OCI-LY1 (cell line): ENCODE measurements at regions not wholly inside any gene's neighbourhood (a gene's known extent, or its start where the extent isn't known, plus 50 kb on each side); places are given as distances from the start of the nearest gene placed in this dataset.

Source experiments
- H2AFZ ChIP-seq: fragments of 200-600 bp; sonication (generic), shearing (Covaris generic); 2 replicates; pipeline ENCODE4 v1.6.0; 2014; ENCODE audit warnings: antibody characterized with exemption, mild to moderate bottlenecking, low read length
- H3F3A ChIP-seq: fragments of 200-600 bp; sonication (generic), shearing (Covaris generic); 2 replicates; pipeline ENCODE4 v1.6.0; 2014; ENCODE audit warnings: mild to moderate bottlenecking, antibody characterized with exemption, low read length, moderate library complexity; ENCODE audit not compliant: insufficient read depth
- H3K27ac ChIP-seq: fragments of 200-600 bp; sonication (generic); 2 replicates; pipeline ENCODE4 v1.5.1; 2014; ENCODE audit warnings: low read length, mixed run types, mild to moderate bottlenecking, low read depth; ENCODE audit not compliant: poor library complexity, severe bottlenecking
- H3K27me3 ChIP-seq: fragments of 200-600 bp; sonication (generic); 2 replicates; pipeline ENCODE4 v1.6.0; 2014; ENCODE audit warnings: antibody characterized with exemption, mild to moderate bottlenecking, low read length, moderate library complexity; ENCODE audit not compliant: insufficient read depth
- H3K36me3 ChIP-seq: fragments of 200-600 bp; sonication (generic); 2 replicates; pipeline ENCODE4 v1.6.1; 2014; ENCODE audit warnings: mild to moderate bottlenecking, antibody characterized with exemption, low read length, moderate library complexity, mixed read lengths; ENCODE audit not compliant: insufficient read depth
- H3K4me1 ChIP-seq: fragments of 200-600 bp; sonication (generic); 2 replicates; pipeline ENCODE4 v1.5.1; 2014; ENCODE audit warnings: mild to moderate bottlenecking, low read length, moderate library complexity; ENCODE audit not compliant: insufficient read depth, severe bottlenecking
- H3K4me2 ChIP-seq: fragments of 200-600 bp; sonication (generic), shearing (Covaris generic); 2 replicates; pipeline ENCODE4 v1.6.1; 2014; ENCODE audit warnings: low read length
- H3K4me3 ChIP-seq: fragments of 200-600 bp; sonication (generic); 2 replicates; pipeline ENCODE4 v1.5.1; 2014; ENCODE audit warnings: low read length, low read depth, mild to moderate bottlenecking, mixed read lengths; ENCODE audit not compliant: poor library complexity, severe bottlenecking
- H3K79me2 ChIP-seq: fragments of 200-600 bp; shearing (Covaris generic); 2 replicates; pipeline ENCODE4 v1.6.1; 2016; ENCODE audit warnings: mixed run types, low read length, mixed read lengths; ENCODE audit not compliant: insufficient read depth
- H3K9ac ChIP-seq: fragments of 200-600 bp; sonication (generic), shearing (Covaris generic); 2 replicates; pipeline ENCODE4 v1.6.1; 2014; ENCODE audit warnings: mild to moderate bottlenecking, low read length, mixed read lengths
- H3K9me2 ChIP-seq: fragments of 200-600 bp; sonication (generic), shearing (Covaris generic); 2 replicates; pipeline ENCODE4 v1.6.1; 2014; ENCODE audit warnings: low read depth, mild to moderate bottlenecking, low read length, mixed read lengths
- H3K9me3 ChIP-seq: fragments of 200-600 bp; shearing (Covaris generic); 2 replicates; pipeline ENCODE4 v1.6.1; 2014; ENCODE audit warnings: low read length, mixed read lengths
- H4K20me1 ChIP-seq: fragments of 200-600 bp; sonication (generic), shearing (Covaris generic); 2 replicates; pipeline ENCODE4 v1.6.0; 2016; ENCODE audit warnings: mild to moderate bottlenecking, low read length; ENCODE audit not compliant: insufficient read depth
- CTCF ChIP-seq: fragments of 200-600 bp; sonication (generic), shearing (Covaris generic); IDR thresholded peaks from 2 replicates; pipeline ENCODE4 v1.5.1; 2017; ENCODE audit warnings: mild to moderate bottlenecking, antibody characterized with exemption, low read length, moderate library complexity, mixed read lengths
- EZH2 ChIP-seq: fragments of 200-600 bp; sonication (generic), shearing (Covaris generic); IDR thresholded peaks from 2 replicates; pipeline ENCODE4 v1.8.0; 2017; ENCODE audit warnings: borderline replicate concordance, mixed run types, mild to moderate bottlenecking, antibody characterized with exemption, low read length, moderate library complexity, mixed read lengths

DNA sequence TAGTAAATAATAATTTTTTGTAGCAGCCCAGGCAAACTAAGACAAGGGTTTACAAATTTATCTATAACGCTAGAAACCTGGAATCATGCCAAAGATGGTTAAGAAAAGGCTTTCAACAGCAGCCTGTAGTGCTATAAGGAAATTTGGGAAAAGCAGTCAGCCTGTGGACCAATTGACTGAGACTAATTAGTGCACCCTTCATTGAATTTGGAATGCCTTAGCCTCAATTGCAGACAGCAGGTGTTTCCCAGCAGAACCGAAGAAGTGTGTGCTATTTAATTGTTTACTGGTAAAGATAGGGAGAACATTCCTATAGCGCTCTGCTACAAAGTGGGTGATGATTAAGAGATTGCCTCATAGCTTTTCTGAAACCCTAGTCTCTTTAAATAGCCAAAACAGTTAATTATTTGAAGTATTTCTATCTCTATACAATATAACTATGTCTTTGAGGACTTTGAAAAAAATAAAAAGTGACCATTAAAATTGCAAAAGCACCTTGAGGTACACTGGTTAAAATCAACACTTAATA, 1884.3 kb upstream of the PCDH20 start:
- no peaks in the 10 kb centered on the region for H3K4me1 ChIP-seq
- no peaks in the 10 kb centered on the region for H3F3A ChIP-seq
- no peaks in the 10 kb centered on the region for H4K20me1 ChIP-seq
- no peak overlapping the region for H3K9ac ChIP-seq
- H3K27me3 ChIP-seq: no peaks in the 10 kb centered on the region
- H3K4me3 ChIP-seq: no peak overlapping the region
- no peaks in the 10 kb centered on the region for H3K36me3 ChIP-seq
- no peaks in the 10 kb centered on the region for H3K9me3 ChIP-seq
- H3K79me2 ChIP-seq: no peaks in the 10 kb centered on the region
- no peak overlapping the region for H3K27ac ChIP-seq
- no peak for TF ChIP-seq EZH2
- TF ChIP-seq CTCF: no peak
- no peak overlapping the region for H2AFZ ChIP-seq
- no peaks in the 10 kb centered on the region for H3K9me2 ChIP-seq
- H3K4me2 ChIP-seq: no peak overlapping the region

- no peaks in the 10 kb centered on the region for H4K20me1 ChIP-seq
- H3K9me2 ChIP-seq: no peaks in the 10 kb centered on the region
- H3K27ac ChIP-seq: no peak overlapping the region
- no peak overlapping the region for H3K4me2 ChIP-seq
- no peaks in the 10 kb centered on the region for H3K4me1 ChIP-seq
- no peaks in the 10 kb centered on the region for H3K36me3 ChIP-seq
- H3K27me3 ChIP-seq: no peaks in the 10 kb centered on the region
- H3F3A ChIP-seq: no peaks in the 10 kb centered on the region
- H3K79me2 ChIP-seq: no peaks in the 10 kb centered on the region
- TF ChIP-seq EZH2: no peak
- no peak for TF ChIP-seq CTCF
- no peak overlapping the region for H2AFZ ChIP-seq
- H3K4me3 ChIP-seq: no peak overlapping the region
- H3K9ac ChIP-seq: no peak overlapping the region
- H3K9me3 ChIP-seq: no peaks in the 10 kb centered on the region
These were observed 1881.5 kb upstream of the PCDH20 start for GRCh38 chr13:63297163-63297562.

GRCh38 chr13:63291701-63292100, 1876.1 kb upstream of the PCDH20 start:
- H3K4me3 ChIP-seq: no peak overlapping the region
- no peak for TF ChIP-seq CTCF
- H3K9me3 ChIP-seq: no peaks in the 10 kb centered on the region
- H3K4me1 ChIP-seq: no peaks in the 10 kb centered on the region
- no peaks in the 10 kb centered on the region for H3F3A ChIP-seq
- H3K4me2 ChIP-seq: no peak overlapping the region
- no peaks in the 10 kb centered on the region for H3K27me3 ChIP-seq
- no peaks in the 10 kb centered on the region for H4K20me1 ChIP-seq
- no peaks in the 10 kb centered on the region for H3K79me2 ChIP-seq
- H3K9ac ChIP-seq: no peak overlapping the region
- H2AFZ ChIP-seq: no peak overlapping the region
- no peaks in the 10 kb centered on the region for H3K36me3 ChIP-seq
- no peak overlapping the region for H3K27ac ChIP-seq
- no peaks in the 10 kb centered on the region for H3K9me2 ChIP-seq
